ENCODE measurements at regions not wholly inside any gene's neighbourhood (a gene's known extent, or its start where the extent isn't known, plus 50 kb on each side); places are given as distances from the start of the nearest gene placed in this dataset.
"Not testable (repeated sequence)": the region's sequence is repeated elsewhere in the genome, so short reads cannot be mapped to it uniquely, and the experiment has no call there.

GRCh38 chr13:37225414-37226070 lies 120.1 kb upstream of the CSNK1A1L start:
- no peak for DNase-seq

- DNase-seq: no peak
These were observed 110.9 kb upstream of the CSNK1A1L start for GRCh38 chr13:37216331-37216730.

GRCh38 chr13:37212826-37213225 lies 107.4 kb upstream of the CSNK1A1L start:
- no peak for DNase-seq

- DNase-seq: no peak
These were observed 106.0 kb upstream of the CSNK1A1L start for GRCh38 chr13:37211487-37211886.

DNA sequence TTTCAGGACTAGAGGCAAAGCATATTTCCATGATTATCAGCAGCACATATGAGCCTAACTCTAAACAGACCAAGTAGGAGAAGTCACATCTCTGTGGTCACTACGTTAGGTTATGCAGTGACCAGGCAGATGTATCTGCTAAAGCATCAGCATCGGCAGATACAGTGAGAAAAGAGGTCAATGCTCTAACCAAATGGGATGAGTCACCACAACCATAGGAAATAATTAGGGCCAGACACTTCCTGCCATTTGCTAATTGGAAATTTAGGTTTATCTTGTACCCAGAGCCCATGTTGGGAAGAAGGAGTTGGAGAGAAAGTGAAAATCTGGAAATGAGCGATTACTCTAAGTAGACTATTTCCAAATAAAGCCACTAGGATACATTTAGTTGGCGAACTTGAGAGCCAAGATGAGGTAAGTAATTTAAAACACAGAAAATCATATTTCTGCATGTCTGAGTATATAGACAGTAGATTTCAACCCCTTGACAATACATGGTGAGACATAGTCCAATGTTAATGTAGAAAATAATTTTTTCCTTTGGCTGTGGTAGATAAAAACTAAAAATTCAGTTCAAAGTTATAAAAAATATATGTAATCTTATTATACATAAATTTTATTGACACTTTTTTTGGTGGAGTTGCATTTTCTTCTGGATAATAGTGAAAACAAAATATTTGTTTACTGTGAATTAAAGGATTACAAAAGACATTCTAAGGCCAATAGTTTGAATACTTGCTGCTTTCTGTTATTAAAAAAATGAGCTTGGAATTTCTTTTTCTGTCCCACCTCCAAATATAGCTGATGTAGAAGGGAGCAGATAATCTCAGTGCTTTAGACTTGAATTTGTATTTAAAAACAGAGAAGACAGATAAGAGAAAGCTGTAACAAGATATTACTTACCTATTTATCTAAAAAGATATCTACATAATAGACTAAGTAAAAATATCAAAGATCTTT lies 104.4 kb upstream of the CSNK1A1L start:
- no peak for DNase-seq

DNA sequence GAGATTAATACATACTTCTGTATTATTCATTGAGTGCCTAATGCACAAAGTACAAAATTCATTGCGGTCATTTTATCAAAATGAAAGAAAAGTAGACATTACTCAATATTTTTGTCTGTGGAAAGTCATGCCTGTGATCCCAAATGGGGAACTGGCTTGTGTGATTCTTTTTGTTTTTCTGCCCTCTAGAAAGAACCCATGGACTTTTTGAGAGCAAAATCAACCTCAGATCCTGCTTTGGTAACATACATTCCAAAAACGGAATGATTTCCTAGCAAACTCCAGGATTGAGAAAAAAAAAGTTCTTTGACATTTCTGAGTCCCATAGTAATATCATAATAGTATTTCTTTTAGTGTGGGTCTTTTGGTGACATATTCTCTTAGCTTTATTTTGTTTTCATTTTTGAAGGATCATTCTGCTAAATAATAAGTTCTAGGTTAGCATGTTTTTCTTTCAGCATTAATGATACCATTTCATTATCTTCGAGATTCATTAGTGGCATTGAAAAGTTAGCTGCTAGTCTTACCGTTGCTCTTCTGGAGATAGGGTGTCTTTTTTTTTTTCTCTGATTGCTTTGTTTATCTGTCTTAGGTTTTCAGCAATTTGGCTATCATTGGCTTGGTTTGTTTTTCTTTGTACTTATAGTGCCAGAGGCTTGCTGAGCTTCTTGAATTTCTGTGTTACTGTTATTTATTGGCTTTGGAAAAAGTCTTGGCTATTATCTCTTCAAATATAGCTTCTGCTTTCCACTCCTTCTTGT lies 102.4 kb upstream of the CSNK1A1L start:
- no peak for DNase-seq

- no peak for DNase-seq
These were observed 96.8 kb upstream of the CSNK1A1L start for GRCh38 chr13:37202264-37202663.

GRCh38 chr13:37201081-37201480 lies 95.6 kb upstream of the CSNK1A1L start:
- DNase-seq: no peak

GRCh38 chr13:37198629-37199028 lies 93.2 kb upstream of the CSNK1A1L start:
- DNase-seq: no peak

- DNase-seq: no peak
These were observed 90.2 kb upstream of the CSNK1A1L start for GRCh38 chr13:37195621-37196020.

DNA sequence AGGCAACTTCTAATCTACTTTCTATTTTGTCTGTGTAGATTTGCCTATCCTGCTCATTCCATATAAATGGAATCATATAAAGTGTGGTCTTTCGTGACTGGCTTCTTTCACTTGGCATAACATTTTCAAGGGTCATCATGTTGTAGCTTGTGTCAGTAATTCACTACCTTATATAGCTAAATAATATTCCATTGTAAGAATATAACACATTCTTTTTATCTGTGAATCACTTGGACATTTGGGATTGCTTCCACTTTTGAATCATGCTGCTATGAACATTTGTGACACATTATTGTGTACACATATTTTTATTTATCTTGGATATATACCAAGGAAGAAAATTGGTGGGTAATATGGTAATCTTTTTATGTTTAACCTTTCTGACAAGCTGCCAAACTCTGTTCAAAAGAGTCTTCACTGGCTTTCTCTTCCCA lies 89.0 kb upstream of the CSNK1A1L start:
- DNase-seq: no peak

DNA sequence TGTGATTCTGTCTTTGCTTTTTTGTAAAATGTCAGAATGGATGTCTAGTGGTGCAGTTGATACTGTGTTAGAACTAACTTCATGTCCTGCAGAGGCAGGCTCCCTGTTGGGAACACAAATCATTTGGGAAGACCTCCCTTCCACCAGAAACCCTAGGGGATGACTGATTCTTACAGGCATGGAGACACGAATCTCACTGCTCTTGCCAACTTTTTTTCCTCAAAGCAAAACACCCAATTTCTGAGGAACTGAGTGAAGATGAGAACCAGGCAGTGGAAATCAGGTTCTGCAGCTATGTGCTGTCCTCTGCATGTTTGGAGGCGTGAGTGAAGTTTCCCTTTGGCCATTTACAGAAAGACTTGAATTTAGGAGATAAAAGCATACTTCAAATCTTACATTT lies 87.5 kb upstream of the CSNK1A1L start:
- DNase-seq: peak; percentile 54 to 63

GRCh38 chr13:37187621-37188020 lies 82.2 kb upstream of the CSNK1A1L start:
- no peak for DNase-seq

DNA sequence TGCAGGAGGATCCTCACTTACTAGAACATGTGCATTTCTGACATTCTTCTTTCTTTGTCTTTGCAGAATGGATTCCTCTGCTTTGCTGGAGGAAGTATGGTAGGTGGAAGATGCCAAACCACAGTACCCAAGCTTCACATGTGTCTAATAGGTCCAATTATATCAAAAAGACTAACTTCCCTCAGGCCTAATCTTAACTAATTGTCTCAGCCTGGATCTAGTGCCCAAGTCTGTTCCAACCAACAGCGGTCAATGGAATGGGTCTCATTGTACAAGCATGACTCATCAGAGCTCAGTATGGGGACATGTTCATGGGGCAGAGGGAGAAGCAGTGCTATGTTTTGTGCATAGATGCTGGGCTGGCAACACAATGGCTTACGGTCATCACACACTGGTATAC lies 81.6 kb upstream of the CSNK1A1L start:
- DNase-seq: no peak

GRCh38 chr13:37181620-37182019 lies 76.2 kb upstream of the CSNK1A1L start:
- DNase-seq: no peak

DNA sequence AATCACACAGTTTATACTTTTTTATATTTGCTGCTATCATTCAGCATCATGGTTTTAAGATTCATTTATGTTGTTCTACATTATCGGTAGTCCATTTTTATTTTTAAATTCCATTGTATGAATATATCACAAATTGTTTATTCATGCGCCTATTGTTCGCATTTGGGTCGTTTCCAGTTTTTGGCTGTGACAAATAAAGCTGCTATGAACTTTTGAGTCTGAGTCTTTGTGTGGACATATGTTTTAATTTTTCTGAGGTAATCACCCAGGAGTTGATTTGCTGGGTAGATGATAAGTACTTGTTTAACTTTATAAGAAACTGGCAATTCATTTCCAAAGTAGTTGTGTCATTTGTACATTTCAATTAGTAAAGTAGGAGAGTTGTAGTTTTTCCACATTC lies 74.2 kb upstream of the CSNK1A1L start:
- DNase-seq: no peak

DNA sequence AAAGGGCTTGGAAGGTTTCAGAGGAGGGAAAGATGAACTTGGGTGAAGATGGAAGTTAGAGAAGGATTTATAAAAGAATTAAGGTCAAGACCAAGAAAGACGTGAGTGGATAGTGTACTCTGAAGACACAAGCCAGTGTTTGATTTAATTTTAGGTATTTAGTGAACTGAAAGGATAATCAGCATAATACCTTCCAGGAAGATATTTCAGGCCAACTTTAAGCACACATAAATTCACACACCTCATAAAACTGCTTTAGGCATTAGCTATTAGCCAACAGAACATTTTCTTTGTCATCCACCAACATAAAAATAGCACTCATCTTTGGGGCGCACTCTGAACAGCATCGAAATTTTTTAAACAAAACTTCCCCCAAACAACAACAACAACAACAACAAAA lies 71.7 kb upstream of the CSNK1A1L start:
- no peak for DNase-seq

GRCh38 chr13:37175996-37176395 lies 70.5 kb upstream of the CSNK1A1L start:
- peak; percentile 81 to 87 for DNase-seq

DNA sequence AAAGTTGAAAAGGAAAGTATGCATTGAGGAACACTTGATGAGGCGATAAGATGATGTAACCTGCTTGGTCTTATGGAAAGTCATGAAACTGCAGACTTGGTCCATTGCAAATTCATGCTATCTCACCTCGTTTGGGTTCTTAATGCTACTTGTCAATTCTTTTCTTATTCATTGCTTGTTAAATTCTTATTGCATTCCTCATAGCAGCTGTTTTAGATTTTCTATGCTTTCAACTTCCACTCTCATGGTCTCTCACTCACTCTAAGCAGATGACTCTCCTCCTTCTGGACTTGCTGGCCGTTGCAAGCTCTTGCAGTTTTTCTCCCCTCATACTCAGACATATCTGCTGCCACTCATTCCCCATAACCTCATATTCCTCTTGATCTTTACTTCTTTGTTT lies 67.8 kb upstream of the CSNK1A1L start:
- DNase-seq: peak; percentile 52 to 76

DNA sequence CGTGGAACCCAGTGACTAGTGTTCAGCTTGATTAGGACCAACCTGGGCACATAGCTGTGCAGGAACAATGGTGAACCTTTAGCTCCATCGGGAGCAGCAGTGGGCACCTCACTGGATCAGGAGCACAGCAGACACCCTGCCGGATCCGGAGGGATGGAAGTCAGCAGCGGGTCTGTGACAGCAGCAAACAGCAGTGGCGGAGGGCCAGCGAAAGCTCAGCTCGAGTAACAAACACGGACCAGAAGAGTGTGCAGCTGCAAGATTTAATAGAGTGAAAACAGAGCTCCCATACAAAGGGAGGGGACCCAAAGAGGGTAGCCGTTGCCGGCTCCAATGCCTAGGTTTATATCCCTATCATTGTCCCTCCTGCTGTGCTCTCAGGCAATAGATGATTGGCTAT lies 66.8 kb upstream of the CSNK1A1L start:
- DNase-seq: not testable (repeated sequence)

GRCh38 chr13:37168926-37169325 lies 63.5 kb upstream of the CSNK1A1L start:
- no peak for DNase-seq

DNA sequence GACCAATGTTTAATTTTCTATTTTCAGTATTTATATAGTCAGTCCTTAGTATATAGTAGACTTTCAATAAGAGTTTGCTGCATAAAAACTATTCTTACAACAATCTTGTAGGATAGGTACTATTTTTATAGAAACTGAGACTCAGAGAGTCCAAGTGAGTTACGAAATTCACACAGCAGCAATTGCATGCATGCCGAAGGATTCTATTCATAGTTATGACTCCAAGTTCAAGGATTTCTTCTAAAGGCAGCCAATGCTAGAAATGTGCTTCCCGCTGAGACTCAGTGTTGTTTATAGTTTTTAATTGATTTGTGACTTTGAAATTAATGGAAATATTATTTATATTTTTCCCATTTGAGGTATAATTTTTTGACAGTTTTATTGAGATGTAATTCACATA lies 62.7 kb upstream of the CSNK1A1L start:
- no peak for DNase-seq
